ENCODE measurements at regions not wholly inside any gene's neighbourhood (a gene's known extent, or its start where the extent isn't known, plus 50 kb on each side); places are given as distances from the start of the nearest gene placed in this dataset.
A peak's percentile ranks its signal among the peaks of the same experiment; 100 is the strongest.

- H2BK120ac ChIP-seq (ENCODE audit: low read depth, low read length): no peak overlapping the region
- no peak overlapping the region for H3K4me3 ChIP-seq (ENCODE audit: insufficient read depth in 1 of 2, low read depth in 1 of 2, low read length in 2 of 2)
- H3K14ac ChIP-seq (ENCODE audit: low read length in 2 of 2): no peak overlapping the region
- no peak overlapping the region for H3K4me2 ChIP-seq (ENCODE audit: low read length, poor library complexity, severe bottlenecking)
- no peaks in the 10 kb centered on the region for H3K4me1 ChIP-seq (ENCODE audit: control insufficient read depth, insufficient read depth, low read depth, low read length)
- DNase-seq: no peak
- no peak overlapping the region for H2AK5ac ChIP-seq (ENCODE audit: low read length, severe bottlenecking)
- H3K27me3 ChIP-seq (ENCODE audit: control insufficient read depth in 1 of 2, insufficient read depth in 1 of 2, low read length in 2 of 2): peaks cover 0 to 12% of the 10 kb centered on the region in 2 experiments
- H4K8ac ChIP-seq (ENCODE audit: low read length): no peak overlapping the region
- no peaks in the 10 kb centered on the region for H3K36me3 ChIP-seq (ENCODE audit: control insufficient read depth in 1 of 2, insufficient read depth in 2 of 2, low read depth in 1 of 2, low read length in 2 of 2)
- no peak overlapping the region for H3K27ac ChIP-seq (ENCODE audit: low read length, poor library complexity, severe bottlenecking)
- no peak overlapping the region for H2BK15ac ChIP-seq (ENCODE audit: low read depth, poor library complexity, severe bottlenecking)
- no peak overlapping the region for H2AFZ ChIP-seq (ENCODE audit: low read depth, low read length)
- no peak overlapping the region for H3K4ac ChIP-seq (ENCODE audit: low read depth in 1 of 2, low read length in 2 of 2)
- no peak overlapping the region for H2BK12ac ChIP-seq (ENCODE audit: low read length in 2 of 2)
- no peak overlapping the region for H4K91ac ChIP-seq (ENCODE audit: low read length)
- no peak overlapping the region for H3K18ac ChIP-seq (ENCODE audit: low read depth in 1 of 2, low read length in 2 of 2)
- no peak overlapping the region for H3K23ac ChIP-seq (ENCODE audit: low read length in 2 of 2)
- H3K9ac ChIP-seq (ENCODE audit: low read length): no peak overlapping the region
- no peaks in the 10 kb centered on the region for H3K79me1 ChIP-seq (replicated peaks; ENCODE audit: low read length, poor library complexity, severe bottlenecking)
- WGBS: 64% methylated on average over 6 of the region's 6 CpGs
- H2BK5ac ChIP-seq (ENCODE audit: low read depth, low read length, poor library complexity, severe bottlenecking): no peak overlapping the region
- no peaks in the 10 kb centered on the region for H3K9me3 ChIP-seq (ENCODE audit: control insufficient read depth, low read length)
Measured at GRCh38 chrX:134146493-134146892, 90.5 kb upstream of the CCDC160 start.

GRCh38 chrX:134148172-134148692, 88.8 kb upstream of the CCDC160 start:
- 90% methylated on average over 4 of the region's 9 CpGs for WGBS

GRCh38 chrX:134158821-134159512, 78.0 kb upstream of the CCDC160 start:
- Histone ChIP-seq H2AK5ac (ENCODE audit: low read length, severe bottlenecking) (no peak overlapping the region), H3K9ac (ENCODE audit: low read length) (no peak overlapping the region), H2BK5ac (ENCODE audit: low read depth, low read length, poor library complexity, severe bottlenecking) (no peak overlapping the region), H3K79me1 (replicated peaks; ENCODE audit: low read length, poor library complexity, severe bottlenecking) (no peaks in the 10 kb centered on the region), H2BK12ac (ENCODE audit: low read length in 2 of 2) (no peak overlapping the region), H3K4me2 (ENCODE audit: low read length, poor library complexity, severe bottlenecking) (no peak overlapping the region), H3K4ac (ENCODE audit: low read depth in 1 of 2, low read length in 2 of 2) (no peak overlapping the region), H2BK15ac (ENCODE audit: low read depth, poor library complexity, severe bottlenecking) (no peak overlapping the region), H3K27ac (ENCODE audit: low read length, poor library complexity, severe bottlenecking) (no peak overlapping the region), H3K4me3 (ENCODE audit: insufficient read depth in 1 of 2, low read depth in 1 of 2, low read length in 2 of 2) (no peak overlapping the region), H4K8ac (ENCODE audit: low read length) (no peak overlapping the region), H3K4me1 (ENCODE audit: control insufficient read depth, insufficient read depth, low read depth, low read length) (no peaks in the 10 kb centered on the region), H2AFZ (ENCODE audit: low read depth, low read length) (no peak overlapping the region), H3K27me3 (ENCODE audit: control insufficient read depth in 1 of 2, insufficient read depth in 1 of 2, low read length in 2 of 2) (peaks cover 0 to 9% of the 10 kb centered on the region in 2 experiments), H3K14ac (ENCODE audit: low read length in 2 of 2) (no peak overlapping the region), H2BK120ac (ENCODE audit: low read depth, low read length) (no peak overlapping the region), H3K18ac (ENCODE audit: low read depth in 1 of 2, low read length in 2 of 2) (no peak overlapping the region), H3K36me3 (ENCODE audit: control insufficient read depth in 1 of 2, insufficient read depth in 2 of 2, low read depth in 1 of 2, low read length in 2 of 2) (no peaks in the 10 kb centered on the region), H4K91ac (ENCODE audit: low read length) (no peak overlapping the region), H3K9me3 (ENCODE audit: control insufficient read depth, low read length) (no peaks in the 10 kb centered on the region), H3K23ac (ENCODE audit: low read length in 2 of 2) (no peak overlapping the region)
- no peak for DNase-seq
- 76% methylated on average over 3 of the region's 5 CpGs for WGBS

More at GRCh38 chrX:134148172-134148692, 88.8 kb upstream of the CCDC160 start:
- Histone ChIP-seq H3K9me3 (ENCODE audit: control insufficient read depth, low read length) (no peaks in the 10 kb centered on the region), H3K27me3 (ENCODE audit: control insufficient read depth in 1 of 2, insufficient read depth in 1 of 2, low read length in 2 of 2) (peaks cover 0 to 12% of the 10 kb centered on the region in 2 experiments), H4K91ac (ENCODE audit: low read length) (no peak overlapping the region), H3K4ac (ENCODE audit: low read depth in 1 of 2, low read length in 2 of 2) (no peak overlapping the region), H3K27ac (ENCODE audit: low read length, poor library complexity, severe bottlenecking) (no peak overlapping the region), H3K23ac (ENCODE audit: low read length in 2 of 2) (no peak overlapping the region), H4K8ac (ENCODE audit: low read length) (no peak overlapping the region), H3K4me1 (ENCODE audit: control insufficient read depth, insufficient read depth, low read depth, low read length) (no peaks in the 10 kb centered on the region), H3K14ac (ENCODE audit: low read length in 2 of 2) (no peak overlapping the region), H2AFZ (ENCODE audit: low read depth, low read length) (no peak overlapping the region), H3K79me1 (replicated peaks; ENCODE audit: low read length, poor library complexity, severe bottlenecking) (no peaks in the 10 kb centered on the region), H3K9ac (ENCODE audit: low read length) (peak overlapping the region; percentile 44), H2BK15ac (ENCODE audit: low read depth, poor library complexity, severe bottlenecking) (no peak overlapping the region), H3K4me2 (ENCODE audit: low read length, poor library complexity, severe bottlenecking) (no peak overlapping the region), H2BK5ac (ENCODE audit: low read depth, low read length, poor library complexity, severe bottlenecking) (no peak overlapping the region), H3K18ac (ENCODE audit: low read depth in 1 of 2, low read length in 2 of 2) (no peak overlapping the region), H2BK12ac (ENCODE audit: low read length in 2 of 2) (no peak overlapping the region), H2BK120ac (ENCODE audit: low read depth, low read length) (no peak overlapping the region), H2AK5ac (ENCODE audit: low read length, severe bottlenecking) (no peak overlapping the region), H3K4me3 (ENCODE audit: insufficient read depth in 1 of 2, low read depth in 1 of 2, low read length in 2 of 2) (peak overlapping the region in 1 of 2 experiments; percentile 69), H3K36me3 (ENCODE audit: control insufficient read depth in 1 of 2, insufficient read depth in 2 of 2, low read depth in 1 of 2, low read length in 2 of 2) (no peaks in the 10 kb centered on the region)
- DNase-seq: no peak

- Histone ChIP-seq H4K8ac (ENCODE audit: low read length) (no peak overlapping the region), H3K14ac (ENCODE audit: low read length in 2 of 2) (no peak overlapping the region), H2AFZ (ENCODE audit: low read depth, low read length) (no peak overlapping the region), H3K4ac (ENCODE audit: low read depth in 1 of 2, low read length in 2 of 2) (no peak overlapping the region), H3K4me3 (ENCODE audit: insufficient read depth in 1 of 2, low read depth in 1 of 2, low read length in 2 of 2) (no peak overlapping the region), H3K4me2 (ENCODE audit: low read length, poor library complexity, severe bottlenecking) (no peak overlapping the region), H3K9me3 (ENCODE audit: control insufficient read depth, low read length) (no peaks in the 10 kb centered on the region), H4K91ac (ENCODE audit: low read length) (no peak overlapping the region), H3K18ac (ENCODE audit: low read depth in 1 of 2, low read length in 2 of 2) (no peak overlapping the region), H2BK5ac (ENCODE audit: low read depth, low read length, poor library complexity, severe bottlenecking) (no peak overlapping the region), H2BK15ac (ENCODE audit: low read depth, poor library complexity, severe bottlenecking) (no peak overlapping the region), H2BK120ac (ENCODE audit: low read depth, low read length) (no peak overlapping the region), H2AK5ac (ENCODE audit: low read length, severe bottlenecking) (no peak overlapping the region), H3K9ac (ENCODE audit: low read length) (no peak overlapping the region), H3K36me3 (ENCODE audit: control insufficient read depth in 1 of 2, insufficient read depth in 2 of 2, low read depth in 1 of 2, low read length in 2 of 2) (no peaks in the 10 kb centered on the region), H3K4me1 (ENCODE audit: control insufficient read depth, insufficient read depth, low read depth, low read length) (no peaks in the 10 kb centered on the region), H2BK12ac (ENCODE audit: low read length in 2 of 2) (no peak overlapping the region), H3K27ac (ENCODE audit: low read length, poor library complexity, severe bottlenecking) (no peak overlapping the region), H3K23ac (ENCODE audit: low read length in 2 of 2) (no peak overlapping the region), H3K27me3 (ENCODE audit: control insufficient read depth in 1 of 2, insufficient read depth in 1 of 2, low read length in 2 of 2) (peaks cover 0 to 12% of the 10 kb centered on the region in 2 experiments), H3K79me1 (replicated peaks; ENCODE audit: low read length, poor library complexity, severe bottlenecking) (no peaks in the 10 kb centered on the region)
- no CpG with 5 or more reads among the region's 2 CpGs for WGBS
- no peak for DNase-seq
Measured at GRCh38 chrX:134161162-134161561, 75.8 kb upstream of the CCDC160 start.
